ENCODE measurements at regions not wholly inside any gene's neighbourhood (a gene's known extent, or its start where the extent isn't known, plus 50 kb on each side); places are given as distances from the start of the nearest gene placed in this dataset.

GRCh38 chr10:123529146-123529760 is 136.9 kb upstream of the GPR26 start:
- DNase-seq (ENCODE audit: low read depth), result no peak

- no peak for DNase-seq (ENCODE audit: low read depth)
Measured at GRCh38 chr10:123530166-123530870, 135.8 kb upstream of the GPR26 start.

- no peak for DNase-seq (ENCODE audit: low read depth)
Measured at GRCh38 chr10:123535386-123535785, 130.8 kb upstream of the GPR26 start.

- no peak for DNase-seq (ENCODE audit: low read depth)
Measured at GRCh38 chr10:123536176-123536845, 129.8 kb upstream of the GPR26 start.

- no peak for DNase-seq (ENCODE audit: low read depth)
Measured at GRCh38 chr10:123537188-123537961, 128.8 kb upstream of the GPR26 start.

- DNase-seq (ENCODE audit: low read depth), result no peak
Measured at GRCh38 chr10:123538401-123539320, 127.5 kb upstream of the GPR26 start.

- DNase-seq (ENCODE audit: low read depth), result no peak
Measured at GRCh38 chr10:123544986-123545385, 121.2 kb upstream of the GPR26 start.

GRCh38 chr10:123548770-123549169 is 117.4 kb upstream of the GPR26 start:
- DNase-seq (ENCODE audit: low read depth), result no peak

GRCh38 chr10:123549761-123550454 is 116.2 kb upstream of the GPR26 start:
- DNase-seq (ENCODE audit: low read depth), result no peak

- no peak for DNase-seq (ENCODE audit: low read depth)
Measured at GRCh38 chr10:123550675-123551096, 115.5 kb upstream of the GPR26 start.

- no peak for DNase-seq (ENCODE audit: low read depth)
Measured at GRCh38 chr10:123551259-123551658, 114.9 kb upstream of the GPR26 start.

GRCh38 chr10:123552760-123553554 is 113.2 kb upstream of the GPR26 start:
- no peak for DNase-seq (ENCODE audit: low read depth)

GRCh38 chr10:123553810-123554430 is 112.2 kb upstream of the GPR26 start:
- DNase-seq (ENCODE audit: low read depth), result no peak

- DNase-seq (ENCODE audit: low read depth), result no peak
Measured at GRCh38 chr10:123554656-123555055, 111.5 kb upstream of the GPR26 start.

GRCh38 chr10:123555616-123556015 is 110.5 kb upstream of the GPR26 start:
- DNase-seq (ENCODE audit: low read depth), result no peak

- no peak for DNase-seq (ENCODE audit: low read depth)
Measured at GRCh38 chr10:123556049-123556448, 110.1 kb upstream of the GPR26 start.

- DNase-seq (ENCODE audit: low read depth), result no peak
Measured at GRCh38 chr10:123556736-123557135, 109.4 kb upstream of the GPR26 start.

GRCh38 chr10:123557366-123558108 is 108.6 kb upstream of the GPR26 start:
- DNase-seq (ENCODE audit: low read depth), result no peak

GRCh38 chr10:123558651-123559050 is 107.5 kb upstream of the GPR26 start:
- DNase-seq (ENCODE audit: low read depth), result no peak
